Panc1 (cell line): ENCODE measurements at regions not wholly inside any gene's neighbourhood (a gene's known extent, or its start where the extent isn't known, plus 50 kb on each side); places are given as distances from the start of the nearest gene placed in this dataset.

Source experiments
- ATAC-seq: fragments of 200-7000 bp; cut with Tn5 transposase; 2 replicates; pipeline ENCODE4 v1.9.1; 2020; ENCODE audit warnings: mild to moderate bottlenecking, moderate library complexity
- BruUV-seq: library from RNA; stranded (reverse); fragments of 400-500 nt; replicated peaks from 2 replicates; lab custom pipeline; 2021; lab: Mats Ljungman, UMichigan
- CTCF ChIA-PET: fragments of 300-600 bp; sonication (Branson Sonifier 250); formaldehyde crosslinking; loops from one replicate; lab custom pipeline; 2022; ENCODE audit warnings: antibody characterized with exemption; lab: Charles Lee
- POLR2A ChIA-PET: fragments of 300-600 bp; sonication (Branson Sonifier 250); formaldehyde crosslinking; loops from one replicate; lab custom pipeline; 2022; ENCODE audit warnings: antibody characterized with exemption; lab: Charles Lee
- DNase-seq: peaks from one replicate; pipeline ENCODE4 v3.0.0-alpha.2; 2010; ENCODE audit warnings: low read depth, low spot score
- H3K27ac ChIP-seq: 2 replicates; pipeline ENCODE4 v1.5.1; 2011; ENCODE audit warnings: mild to moderate bottlenecking, low read length, inconsistent platforms
- H3K27me3 ChIP-seq: fragments of 200-500 bp; sonication (Bioruptor generic); 2 replicates; pipeline ENCODE4 v1.6.0; 2014; ENCODE audit warnings: low read length, inconsistent platforms; ENCODE audit not compliant: control insufficient read depth, insufficient read depth
- H3K36me3 ChIP-seq: fragments of 200-500 bp; sonication (Bioruptor generic); 2 replicates; pipeline ENCODE4 v1.5.1; 2014; ENCODE audit warnings: inconsistent platforms, mild to moderate bottlenecking, low read length, moderate library complexity; ENCODE audit not compliant: control insufficient read depth, insufficient read depth
- H3K4me1 ChIP-seq: 2 replicates; pipeline ENCODE4 v1.5.1; 2011; ENCODE audit warnings: inconsistent platforms, mild to moderate bottlenecking, low read length, moderate library complexity; ENCODE audit not compliant: control insufficient read depth, insufficient read depth
- H3K4me3 ChIP-seq, 2 experiments: 2 replicates each; pipeline ENCODE4 v1.5.1; 2011 to 2012; ENCODE audit warnings: low read depth in 2 of 2, low read length in 2 of 2, mild to moderate bottlenecking in 2 of 2, inconsistent platforms in 1 of 2, moderate library complexity in 1 of 2
- H3K9me3 ChIP-seq: fragments of 200-500 bp; sonication (Bioruptor generic); 2 replicates; pipeline ENCODE4 v1.5.1; 2014; ENCODE audit warnings: low read depth, mild to moderate bottlenecking, inconsistent platforms, low read length, moderate library complexity; ENCODE audit not compliant: control insufficient read depth, insufficient read depth
- POLR2AphosphoS5 ChIP-seq: IDR thresholded peaks from 2 replicates; pipeline ENCODE4 v1.6.1; 2012; ENCODE audit warnings: mild to moderate bottlenecking, low read depth, low read length, moderate library complexity
- SIN3A ChIP-seq: IDR thresholded peaks from 2 replicates; pipeline ENCODE4 v1.6.1; 2012; ENCODE audit warnings: low read depth, mild to moderate bottlenecking, low read length, moderate library complexity, borderline replicate concordance; ENCODE audit not compliant: insufficient read depth
- TCF7L2 ChIP-seq: IDR thresholded peaks from 2 replicates; pipeline ENCODE4 v1.6.1; 2011; ENCODE audit warnings: mild to moderate bottlenecking, low read depth, low read length, inconsistent platforms
- in situ Hi-C: cut with HindIII; loops from 2 replicates; pipeline ENCODE4 v1.10.0; 2016; ENCODE audit warnings: low sequenced_read_pairs, low pct_unique_long_range_greater_than_20kb
- intact Hi-C: fragments of 100-400 bp; cut with micrococcal nuclease; formaldehyde crosslinking; loops from one replicate; pipeline ENCODE4 v1.10.0; 2022; ENCODE audit not compliant: unreplicated experiment
- TF ChIP-seq, protein P1 (sequence below), 2 experiments: IDR thresholded peaks; 2 replicates each; pipeline ENCODE4 v1.6.1; 2011 to 2012; ENCODE audit warnings: low read depth in 2 of 2, control low read depth in 1 of 2, low read length in 1 of 2, mild to moderate bottlenecking in 1 of 2, moderate library complexity in 1 of 2; ENCODE audit not compliant: insufficient read depth in 1 of 2
- TF ChIP-seq, protein P2 (sequence below): fragments of 450-650 bp; IDR thresholded peaks from 2 replicates; pipeline ENCODE4 v1.5.1; 2017; ENCODE audit warnings: mild to moderate bottlenecking

DNA sequence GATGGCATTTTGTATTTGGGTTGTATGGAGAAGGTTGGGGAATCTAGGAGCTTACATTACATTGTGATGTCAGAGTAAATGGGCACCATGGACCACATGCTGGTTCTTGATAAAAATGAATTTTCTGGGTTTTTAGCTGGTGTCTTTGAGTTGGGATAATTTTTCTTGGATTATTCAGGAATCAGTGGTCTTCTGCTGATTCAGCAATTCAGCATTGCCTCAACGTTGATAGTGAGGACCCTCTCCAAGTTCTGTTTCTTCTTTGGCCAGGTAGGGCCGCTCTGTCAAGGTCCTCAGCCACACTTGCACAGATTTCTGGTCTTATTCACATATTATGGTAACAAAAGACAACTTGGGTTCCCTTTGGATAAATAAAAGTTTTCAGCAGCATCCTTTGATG, 312.0 kb upstream of the TPK1 start:
- no TSS peak for BruUV-seq
- in situ Hi-C loops: no loop called here
- TF ChIP-seq, protein P1, sequence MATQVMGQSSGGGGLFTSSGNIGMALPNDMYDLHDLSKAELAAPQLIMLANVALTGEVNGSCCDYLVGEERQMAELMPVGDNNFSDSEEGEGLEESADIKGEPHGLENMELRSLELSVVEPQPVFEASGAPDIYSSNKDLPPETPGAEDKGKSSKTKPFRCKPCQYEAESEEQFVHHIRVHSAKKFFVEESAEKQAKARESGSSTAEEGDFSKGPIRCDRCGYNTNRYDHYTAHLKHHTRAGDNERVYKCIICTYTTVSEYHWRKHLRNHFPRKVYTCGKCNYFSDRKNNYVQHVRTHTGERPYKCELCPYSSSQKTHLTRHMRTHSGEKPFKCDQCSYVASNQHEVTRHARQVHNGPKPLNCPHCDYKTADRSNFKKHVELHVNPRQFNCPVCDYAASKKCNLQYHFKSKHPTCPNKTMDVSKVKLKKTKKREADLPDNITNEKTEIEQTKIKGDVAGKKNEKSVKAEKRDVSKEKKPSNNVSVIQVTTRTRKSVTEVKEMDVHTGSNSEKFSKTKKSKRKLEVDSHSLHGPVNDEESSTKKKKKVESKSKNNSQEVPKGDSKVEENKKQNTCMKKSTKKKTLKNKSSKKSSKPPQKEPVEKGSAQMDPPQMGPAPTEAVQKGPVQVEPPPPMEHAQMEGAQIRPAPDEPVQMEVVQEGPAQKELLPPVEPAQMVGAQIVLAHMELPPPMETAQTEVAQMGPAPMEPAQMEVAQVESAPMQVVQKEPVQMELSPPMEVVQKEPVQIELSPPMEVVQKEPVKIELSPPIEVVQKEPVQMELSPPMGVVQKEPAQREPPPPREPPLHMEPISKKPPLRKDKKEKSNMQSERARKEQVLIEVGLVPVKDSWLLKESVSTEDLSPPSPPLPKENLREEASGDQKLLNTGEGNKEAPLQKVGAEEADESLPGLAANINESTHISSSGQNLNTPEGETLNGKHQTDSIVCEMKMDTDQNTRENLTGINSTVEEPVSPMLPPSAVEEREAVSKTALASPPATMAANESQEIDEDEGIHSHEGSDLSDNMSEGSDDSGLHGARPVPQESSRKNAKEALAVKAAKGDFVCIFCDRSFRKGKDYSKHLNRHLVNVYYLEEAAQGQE (IDR thresholded peaks at IDR 0.05; ENCODE audit: insufficient read depth in 1 of 2, low read depth in 2 of 2, low read length in 1 of 2): no peak
- TF ChIP-seq, protein P2, sequence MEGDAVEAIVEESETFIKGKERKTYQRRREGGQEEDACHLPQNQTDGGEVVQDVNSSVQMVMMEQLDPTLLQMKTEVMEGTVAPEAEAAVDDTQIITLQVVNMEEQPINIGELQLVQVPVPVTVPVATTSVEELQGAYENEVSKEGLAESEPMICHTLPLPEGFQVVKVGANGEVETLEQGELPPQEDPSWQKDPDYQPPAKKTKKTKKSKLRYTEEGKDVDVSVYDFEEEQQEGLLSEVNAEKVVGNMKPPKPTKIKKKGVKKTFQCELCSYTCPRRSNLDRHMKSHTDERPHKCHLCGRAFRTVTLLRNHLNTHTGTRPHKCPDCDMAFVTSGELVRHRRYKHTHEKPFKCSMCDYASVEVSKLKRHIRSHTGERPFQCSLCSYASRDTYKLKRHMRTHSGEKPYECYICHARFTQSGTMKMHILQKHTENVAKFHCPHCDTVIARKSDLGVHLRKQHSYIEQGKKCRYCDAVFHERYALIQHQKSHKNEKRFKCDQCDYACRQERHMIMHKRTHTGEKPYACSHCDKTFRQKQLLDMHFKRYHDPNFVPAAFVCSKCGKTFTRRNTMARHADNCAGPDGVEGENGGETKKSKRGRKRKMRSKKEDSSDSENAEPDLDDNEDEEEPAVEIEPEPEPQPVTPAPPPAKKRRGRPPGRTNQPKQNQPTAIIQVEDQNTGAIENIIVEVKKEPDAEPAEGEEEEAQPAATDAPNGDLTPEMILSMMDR: no peak
- no peaks in the 10 kb centered on the region; the same call in 1 of the 2 replicates for H3K36me3 ChIP-seq
- no peaks in the 10 kb centered on the region for H3K27me3 ChIP-seq
- no peak overlapping the region for H3K27ac ChIP-seq
- no peaks in the 10 kb centered on the region for H3K4me1 ChIP-seq
- POLR2A ChIA-PET: no interaction called here
- intact Hi-C loops: no loop called here
- no peak for DNase-seq
- H3K4me3 ChIP-seq: no peak overlapping the region
- ATAC-seq: no peak
- CTCF ChIA-PET: no interaction called here
- H3K9me3 ChIP-seq: no peaks in the 10 kb centered on the region

DNA sequence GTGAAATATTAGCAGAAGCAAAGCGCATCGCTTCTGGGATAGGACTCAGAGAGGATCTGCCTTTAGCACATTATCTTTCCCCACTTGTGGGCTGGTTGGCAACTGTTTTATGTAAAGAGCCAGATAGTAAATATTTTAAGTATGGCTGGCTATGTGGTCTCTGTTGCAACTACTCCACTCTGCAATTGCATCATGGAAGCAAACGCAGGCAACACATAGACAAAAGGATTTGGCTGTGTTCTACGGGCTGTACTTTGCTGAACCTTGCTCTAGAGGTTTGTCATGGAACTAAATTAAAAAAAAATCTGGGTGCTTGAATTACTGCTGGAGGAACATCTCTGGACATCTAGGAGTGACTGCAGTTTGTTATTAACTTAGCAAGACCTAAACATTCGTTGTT, 307.8 kb upstream of the TPK1 start:
- Histone ChIP-seq H3K36me3 (no peaks in the 10 kb centered on the region; the same call in 1 of the 2 replicates), H3K27ac (no peak overlapping the region), H3K9me3 (no peaks in the 10 kb centered on the region), H3K4me1 (no peaks in the 10 kb centered on the region), H3K27me3 (no peaks in the 10 kb centered on the region), H3K4me3 (no peak overlapping the region)
- intact Hi-C loops: no loop called here
- CTCF ChIA-PET: no interaction called here
- POLR2A ChIA-PET: no interaction called here
- no peak for TF ChIP-seq TCF7L2
- ATAC-seq (no peak), DNase-seq (no peak)
- no TSS peak for BruUV-seq
- in situ Hi-C loops: no loop called here

DNA sequence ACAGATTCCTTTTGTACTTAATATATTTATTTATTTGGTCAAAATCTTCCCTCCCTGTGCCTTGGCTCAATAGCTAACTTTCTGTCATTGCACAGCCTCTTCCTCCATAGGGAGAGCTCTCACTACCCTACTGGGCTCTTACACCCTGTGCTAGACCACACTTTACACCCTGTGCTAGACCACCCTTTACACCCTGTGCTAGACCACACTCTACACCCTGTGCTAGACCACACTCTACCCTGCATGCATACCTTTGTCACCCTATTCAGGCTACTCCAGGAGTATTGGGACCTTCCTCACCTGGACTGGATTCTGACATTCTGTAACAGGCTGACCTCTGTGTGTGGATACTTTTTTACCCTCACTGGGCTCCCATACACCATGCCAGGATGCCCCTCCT, 298.5 kb upstream of the TPK1 start:
- TF ChIP-seq TCF7L2 (no peak), SIN3A (no peak), POLR2AphosphoS5 (no peak)
- TF ChIP-seq, protein P1 (IDR thresholded peaks at IDR 0.05; ENCODE audit: insufficient read depth in 1 of 2, low read depth in 2 of 2, low read length in 1 of 2): no peak
- TF ChIP-seq, protein P2: no peak
- intact Hi-C loops (no loop called here), in situ Hi-C loops (no loop called here)
- Histone ChIP-seq H3K4me3 (no peak overlapping the region), H3K27ac (no peak overlapping the region), H3K9me3 (no peaks in the 10 kb centered on the region), H3K27me3 (no peaks in the 10 kb centered on the region), H3K36me3 (no peaks in the 10 kb centered on the region), H3K4me1 (no peaks in the 10 kb centered on the region)
- no peak for ATAC-seq
- DNase-seq: no peak
- POLR2A ChIA-PET: no interaction called here
- CTCF ChIA-PET: no interaction called here
- BruUV-seq: no TSS peak
